Right atrium auricular region (tissue), 2 donors: ENCODE measurements at regions not wholly inside any gene's neighbourhood (a gene's known extent, or its start where the extent isn't known, plus 50 kb on each side); places are given as distances from the start of the nearest gene placed in this dataset.

Experiments
- DNase-seq: peaks from one replicate; pipeline ENCODE4 v3.0.0-alpha.2; 2019; ENCODE audit warnings: low spot score
- H3K27ac ChIP-seq, 2 donors: fragments of 200-600 bp; sonication (generic); 1 replicate in 1 of 2; 2 replicates in 1 of 2; pipeline ENCODE4 v1.5.1; 2016 to 2019
- H3K27me3 ChIP-seq, 2 donors: fragments of 200-600 bp; sonication (generic); one replicate each; pipeline versions ENCODE4 v1.5.1 to v1.6.0; 2017 to 2019
- H3K36me3 ChIP-seq: fragments of 200-600 bp; sonication (generic); one replicate; pipeline ENCODE4 v1.5.1; 2016
- H3K4me1 ChIP-seq, 2 donors: fragments of 200-600 bp; sonication (generic); one replicate each; pipeline versions ENCODE4 v1.5.1 to v1.6.0; 2017 to 2019
- H3K4me3 ChIP-seq, 2 donors: fragments of 200-600 bp; sonication (generic); 1 replicate in 1 of 2; 2 replicates in 1 of 2; pipeline ENCODE4 v1.5.1; 2017 to 2019; ENCODE audit warnings: mild to moderate bottlenecking in 1 of 2, moderate library complexity in 1 of 2
- H3K9me3 ChIP-seq, 2 donors: fragments of 200-600 bp; sonication (generic); one replicate each; pipeline ENCODE4 v1.5.1; 2019
- TF ChIP-seq, protein P1 (sequence below), 2 donors: fragments of 200-600 bp; sonication (generic); IDR thresholded peaks; one replicate each; pipeline ENCODE4 v1.5.1; 2019; ENCODE audit warnings: antibody characterized with exemption in 2 of 2

DNA sequence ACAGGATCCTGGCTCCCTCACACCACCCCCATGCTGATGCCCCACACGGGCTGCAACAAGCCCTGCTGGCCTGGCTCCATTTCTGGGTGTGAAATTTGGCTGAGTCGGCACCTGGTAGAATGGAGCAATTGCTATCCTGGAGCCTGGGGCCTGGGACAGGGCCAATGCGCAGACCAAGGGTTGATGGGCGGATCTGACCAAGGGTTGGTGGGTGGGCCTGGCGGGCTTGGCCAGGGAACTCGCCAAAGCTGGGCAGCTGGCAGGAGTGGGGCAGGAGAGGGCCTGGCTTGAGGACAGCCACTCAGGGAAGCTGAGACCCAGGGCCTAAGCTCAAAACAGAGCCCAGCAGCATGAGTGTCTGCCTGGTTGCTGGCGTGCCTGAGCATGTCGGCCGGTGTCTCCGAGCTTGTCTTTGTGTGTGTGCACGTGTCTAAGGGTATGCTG lies 70.9 kb upstream of the POU3F1 start:
- TF ChIP-seq, protein P1, sequence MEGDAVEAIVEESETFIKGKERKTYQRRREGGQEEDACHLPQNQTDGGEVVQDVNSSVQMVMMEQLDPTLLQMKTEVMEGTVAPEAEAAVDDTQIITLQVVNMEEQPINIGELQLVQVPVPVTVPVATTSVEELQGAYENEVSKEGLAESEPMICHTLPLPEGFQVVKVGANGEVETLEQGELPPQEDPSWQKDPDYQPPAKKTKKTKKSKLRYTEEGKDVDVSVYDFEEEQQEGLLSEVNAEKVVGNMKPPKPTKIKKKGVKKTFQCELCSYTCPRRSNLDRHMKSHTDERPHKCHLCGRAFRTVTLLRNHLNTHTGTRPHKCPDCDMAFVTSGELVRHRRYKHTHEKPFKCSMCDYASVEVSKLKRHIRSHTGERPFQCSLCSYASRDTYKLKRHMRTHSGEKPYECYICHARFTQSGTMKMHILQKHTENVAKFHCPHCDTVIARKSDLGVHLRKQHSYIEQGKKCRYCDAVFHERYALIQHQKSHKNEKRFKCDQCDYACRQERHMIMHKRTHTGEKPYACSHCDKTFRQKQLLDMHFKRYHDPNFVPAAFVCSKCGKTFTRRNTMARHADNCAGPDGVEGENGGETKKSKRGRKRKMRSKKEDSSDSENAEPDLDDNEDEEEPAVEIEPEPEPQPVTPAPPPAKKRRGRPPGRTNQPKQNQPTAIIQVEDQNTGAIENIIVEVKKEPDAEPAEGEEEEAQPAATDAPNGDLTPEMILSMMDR (IDR thresholded peaks at IDR 0.05), result no peak
- Histone ChIP-seq H3K27ac (no peak overlapping the region), H3K27me3 (no peaks in the 10 kb centered on the region), H3K4me1 (no peaks in the 10 kb centered on the region), H3K4me3 (no peak overlapping the region), H3K9me3 (no peaks in the 10 kb centered on the region), H3K36me3 (no peaks in the 10 kb centered on the region)
- no peak for DNase-seq

GRCh38 chr1:38115682-38116202 lies 69.1 kb upstream of the POU3F1 start:
- H3K4me3 ChIP-seq, result no peak overlapping the region
- H3K27ac ChIP-seq, result no peak overlapping the region
- TF ChIP-seq, protein P1 (IDR thresholded peaks at IDR 0.05), result no peak
- no peaks in the 10 kb centered on the region for H3K4me1 ChIP-seq
- no peaks in the 10 kb centered on the region for H3K36me3 ChIP-seq
- no peaks in the 10 kb centered on the region for H3K27me3 ChIP-seq
- no peaks in the 10 kb centered on the region for H3K9me3 ChIP-seq
- DNase-seq, result no peak

DNA sequence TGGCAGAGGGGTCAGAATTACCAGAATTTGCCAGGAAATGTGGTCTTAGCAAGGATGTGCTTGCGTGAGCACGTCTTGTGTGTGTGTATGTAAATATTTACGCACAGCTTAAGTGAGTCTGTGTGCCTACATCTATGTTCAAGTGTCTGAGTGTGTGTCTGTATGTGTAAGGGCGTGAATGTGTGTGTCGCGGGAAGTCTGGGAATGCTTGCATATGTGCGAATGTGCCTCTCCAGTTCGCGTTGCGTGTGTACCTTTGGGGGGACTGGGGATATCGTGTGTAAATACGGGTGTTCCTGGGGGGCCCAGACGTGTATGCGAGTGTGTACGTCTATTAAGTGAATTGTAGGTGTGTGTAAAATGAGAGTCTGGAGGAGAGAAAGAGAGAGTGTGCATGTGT lies 68.6 kb upstream of the POU3F1 start:
- Histone ChIP-seq H3K27me3 (no peaks in the 10 kb centered on the region), H3K36me3 (no peaks in the 10 kb centered on the region), H3K27ac (no peak overlapping the region), H3K4me3 (no peak overlapping the region), H3K9me3 (peaks cover 0 to under 1% of the 10 kb centered on the region in 2 donors), H3K4me1 (no peaks in the 10 kb centered on the region)
- TF ChIP-seq, protein P1 (IDR thresholded peaks at IDR 0.05), result no peak
- DNase-seq, result no peak

- Histone ChIP-seq H3K36me3 (no peaks in the 10 kb centered on the region), H3K9me3 (peaks cover 0 to 3% of the 10 kb centered on the region in 2 donors), H3K4me1 (no peaks in the 10 kb centered on the region), H3K27me3 (no peaks in the 10 kb centered on the region), H3K4me3 (no peak overlapping the region), H3K27ac (no peak overlapping the region)
- TF ChIP-seq, protein P1 (IDR thresholded peaks at IDR 0.05), result no peak
- DNase-seq, result no peak
These were observed 67.8 kb upstream of the POU3F1 start for GRCh38 chr1:38114241-38115026.

DNA sequence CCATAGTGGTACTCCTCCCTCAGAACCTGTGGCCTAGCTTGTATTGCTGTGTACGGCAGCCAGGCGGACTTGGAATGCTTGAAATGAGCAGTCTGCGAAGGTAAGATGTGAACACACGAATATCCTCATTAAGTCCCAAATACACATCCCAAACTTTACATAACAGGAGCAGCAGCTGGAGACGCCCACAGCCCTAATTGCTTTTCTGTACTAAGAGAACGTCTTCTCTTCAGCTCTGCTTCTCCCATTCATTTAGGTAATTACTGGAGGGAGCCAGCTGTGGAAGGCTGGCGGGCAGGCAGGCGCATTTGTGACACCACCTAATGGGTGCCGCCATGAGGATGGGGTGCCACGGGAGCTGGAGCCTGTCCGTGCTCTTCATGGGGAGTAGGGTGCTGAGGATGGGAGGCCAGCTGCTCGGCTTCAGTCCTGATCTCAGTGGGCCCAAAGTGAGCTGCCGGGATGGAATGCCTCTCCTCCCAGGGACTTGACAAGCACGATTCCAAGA lies 66.6 kb upstream of the POU3F1 start:
- no peak for DNase-seq
- Histone ChIP-seq H3K4me3 (no peak overlapping the region), H3K36me3 (no peaks in the 10 kb centered on the region), H3K9me3 (peaks cover 0 to 3% of the 10 kb centered on the region in 2 donors), H3K27ac (no peak overlapping the region), H3K4me1 (no peaks in the 10 kb centered on the region), H3K27me3 (no peaks in the 10 kb centered on the region)
- TF ChIP-seq, protein P1 (IDR thresholded peaks at IDR 0.05), result no peak
